ENCODE measurements at regions not wholly inside any gene's neighbourhood (a gene's known extent, or its start where the extent isn't known, plus 50 kb on each side); places are given as distances from the start of the nearest gene placed in this dataset.
"Not testable (repeated sequence)": the region's sequence is repeated elsewhere in the genome, so short reads cannot be mapped to it uniquely, and the experiment has no call there.

DNA sequence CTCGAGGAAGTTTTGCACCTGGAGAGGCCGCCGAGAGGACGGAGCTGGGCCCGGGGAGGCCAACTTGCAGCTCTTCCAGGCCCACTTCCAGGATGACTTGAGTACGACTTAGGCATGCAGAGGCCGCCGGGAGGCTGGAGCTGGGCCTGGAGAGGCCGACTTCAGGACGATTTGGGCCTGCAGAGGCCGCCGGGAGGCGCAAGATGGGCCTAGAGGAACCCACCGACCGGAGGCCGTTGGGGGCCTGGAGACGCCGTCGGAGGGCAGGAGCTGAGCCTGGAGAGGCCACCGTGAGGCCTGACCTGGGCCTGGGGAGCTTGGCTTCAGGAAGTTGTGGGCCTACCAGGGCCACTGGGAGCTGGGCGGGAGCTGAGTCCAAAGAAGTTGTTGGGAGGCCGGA lies 250.5 kb upstream of the NUPR2 start:
- H3K27ac Mint-ChIP-seq; H3K36me3 Mint-ChIP-seq; DNase-seq (ENCODE audit: low spot score in 2 of 2, unreplicated experiment in 2 of 2); H3K27me3 Mint-ChIP-seq (ENCODE audit: low read depth); H3K4me3 Mint-ChIP-seq; H3K9me3 Mint-ChIP-seq; H3K4me1 Mint-ChIP-seq: not testable (repeated sequence)

DNA sequence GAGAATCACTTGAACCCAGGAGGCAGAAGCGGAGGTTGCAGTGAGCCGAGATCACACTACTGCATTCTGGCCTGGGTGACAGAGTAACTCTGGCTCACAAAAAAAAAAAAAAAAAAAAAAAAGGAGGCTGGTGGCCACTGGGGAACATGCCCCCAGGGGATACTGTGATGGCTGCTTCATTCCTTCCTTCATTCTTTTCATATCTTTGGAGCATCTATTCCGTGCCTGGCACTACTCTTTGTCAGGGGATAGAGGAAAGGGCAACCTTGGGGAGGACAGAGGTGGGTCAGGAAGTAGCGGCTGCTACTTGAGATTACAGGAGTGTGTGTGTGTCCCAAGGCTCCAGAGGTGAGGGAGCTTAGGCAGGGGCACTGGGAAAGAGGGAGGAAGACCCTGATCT lies 236.4 kb upstream of the NUPR2 start:
- not testable (repeated sequence) for H3K4me3 Mint-ChIP-seq; H3K27ac Mint-ChIP-seq; H3K4me1 Mint-ChIP-seq; H3K36me3 Mint-ChIP-seq; DNase-seq (ENCODE audit: low spot score in 2 of 2, unreplicated experiment in 2 of 2); H3K27me3 Mint-ChIP-seq (ENCODE audit: low read depth)
- peaks cover 20% of the 10 kb centered on the region for H3K9me3 Mint-ChIP-seq

DNA sequence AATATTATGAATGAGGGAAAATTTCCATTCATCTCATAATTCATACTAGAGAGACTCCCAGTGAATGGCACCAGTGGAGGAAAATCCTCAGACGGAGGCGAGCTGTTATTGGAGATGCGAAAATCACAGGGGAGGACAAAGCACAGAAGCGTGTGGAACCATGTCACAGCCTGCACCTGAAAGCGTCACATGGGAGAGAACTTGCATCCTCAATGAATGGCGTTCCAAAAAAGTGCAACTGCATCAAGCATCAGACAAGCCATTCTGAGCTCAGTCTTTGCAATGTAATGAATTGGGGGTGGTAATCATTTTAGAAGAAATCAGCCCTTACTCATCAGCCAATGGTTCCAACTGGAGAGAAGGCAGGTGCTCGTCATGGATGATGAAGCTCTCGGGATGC lies 235.0 kb upstream of the NUPR2 start:
- H3K27ac Mint-ChIP-seq; DNase-seq (ENCODE audit: low spot score in 2 of 2, unreplicated experiment in 2 of 2); H3K4me1 Mint-ChIP-seq; H3K4me3 Mint-ChIP-seq; H3K36me3 Mint-ChIP-seq; H3K27me3 Mint-ChIP-seq (ENCODE audit: low read depth): not testable (repeated sequence)
- H3K9me3 Mint-ChIP-seq = peaks cover 22% of the 10 kb centered on the region

DNA sequence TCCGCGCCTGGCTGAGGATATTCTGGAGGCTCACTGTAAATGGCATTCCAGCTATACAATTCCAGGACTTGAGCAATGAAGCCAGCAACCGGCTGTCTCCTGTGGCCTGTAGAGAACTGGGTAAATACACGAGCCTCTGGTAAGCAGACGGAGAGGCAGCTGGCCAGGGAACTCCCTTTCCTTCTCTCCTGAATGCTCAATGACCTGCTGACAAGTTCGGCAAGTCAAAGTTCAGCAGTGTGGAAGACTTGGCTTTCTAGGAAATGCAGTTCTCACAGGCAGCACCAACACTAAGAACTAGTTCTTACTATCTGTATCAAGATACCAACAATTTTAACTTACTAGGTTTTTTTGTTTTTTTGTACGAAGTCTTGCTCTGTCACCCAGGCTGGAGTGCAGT lies 232.1 kb upstream of the NUPR2 start:
- H3K4me3 Mint-ChIP-seq; DNase-seq (ENCODE audit: low spot score in 2 of 2, unreplicated experiment in 2 of 2); H3K27ac Mint-ChIP-seq; H3K36me3 Mint-ChIP-seq; H3K4me1 Mint-ChIP-seq; H3K27me3 Mint-ChIP-seq (ENCODE audit: low read depth): not testable (repeated sequence)
- peaks cover 29% of the 10 kb centered on the region for H3K9me3 Mint-ChIP-seq

DNA sequence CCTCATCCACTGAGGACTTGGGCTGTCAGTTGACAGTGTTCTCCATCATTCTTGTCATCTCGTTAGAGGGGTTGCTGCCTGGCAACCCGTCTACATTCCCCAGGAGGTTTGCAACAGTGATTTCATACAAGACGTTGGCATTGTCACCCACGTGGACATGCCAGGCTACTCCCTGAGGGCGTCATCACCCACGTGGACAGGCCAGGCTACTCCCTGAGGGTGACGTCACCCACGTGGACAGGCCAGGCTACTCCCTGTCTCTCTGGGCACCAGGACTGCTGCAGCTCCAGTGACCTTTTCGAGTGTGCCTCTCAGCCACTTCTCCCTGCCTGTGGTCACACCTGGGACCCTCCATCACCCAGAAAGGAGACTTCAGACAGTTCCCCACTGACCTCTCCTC lies 212.1 kb upstream of the NUPR2 start:
- not testable (repeated sequence) for DNase-seq (ENCODE audit: low spot score in 2 of 2, unreplicated experiment in 2 of 2); H3K27me3 Mint-ChIP-seq (ENCODE audit: low read depth); H3K4me3 Mint-ChIP-seq; H3K36me3 Mint-ChIP-seq; H3K4me1 Mint-ChIP-seq; H3K27ac Mint-ChIP-seq
- peaks cover 31% of the 10 kb centered on the region for H3K9me3 Mint-ChIP-seq

DNA sequence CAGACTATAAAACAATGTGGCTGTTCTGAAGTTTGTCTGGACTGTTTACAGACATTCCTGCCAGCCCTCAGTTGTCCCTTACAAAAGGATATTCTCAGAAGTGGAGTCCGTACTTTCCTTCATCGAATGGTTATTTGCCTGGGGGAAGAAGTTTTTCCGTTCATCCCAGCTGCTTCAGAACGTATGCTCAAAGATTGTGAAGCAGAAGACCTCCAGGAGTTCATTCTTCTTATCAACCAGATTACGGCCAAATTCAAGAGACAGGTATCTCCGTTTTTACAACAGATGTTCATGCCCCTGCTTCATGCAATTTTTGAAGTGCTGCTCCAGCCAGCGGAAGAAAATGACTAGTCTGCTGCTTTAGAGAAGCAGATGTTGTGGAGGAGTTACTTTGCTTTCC lies 174.3 kb upstream of the NUPR2 start:
- no peak for DNase-seq (ENCODE audit: low spot score in 2 of 2, unreplicated experiment in 2 of 2)
- TF ChIP-seq, protein P1, sequence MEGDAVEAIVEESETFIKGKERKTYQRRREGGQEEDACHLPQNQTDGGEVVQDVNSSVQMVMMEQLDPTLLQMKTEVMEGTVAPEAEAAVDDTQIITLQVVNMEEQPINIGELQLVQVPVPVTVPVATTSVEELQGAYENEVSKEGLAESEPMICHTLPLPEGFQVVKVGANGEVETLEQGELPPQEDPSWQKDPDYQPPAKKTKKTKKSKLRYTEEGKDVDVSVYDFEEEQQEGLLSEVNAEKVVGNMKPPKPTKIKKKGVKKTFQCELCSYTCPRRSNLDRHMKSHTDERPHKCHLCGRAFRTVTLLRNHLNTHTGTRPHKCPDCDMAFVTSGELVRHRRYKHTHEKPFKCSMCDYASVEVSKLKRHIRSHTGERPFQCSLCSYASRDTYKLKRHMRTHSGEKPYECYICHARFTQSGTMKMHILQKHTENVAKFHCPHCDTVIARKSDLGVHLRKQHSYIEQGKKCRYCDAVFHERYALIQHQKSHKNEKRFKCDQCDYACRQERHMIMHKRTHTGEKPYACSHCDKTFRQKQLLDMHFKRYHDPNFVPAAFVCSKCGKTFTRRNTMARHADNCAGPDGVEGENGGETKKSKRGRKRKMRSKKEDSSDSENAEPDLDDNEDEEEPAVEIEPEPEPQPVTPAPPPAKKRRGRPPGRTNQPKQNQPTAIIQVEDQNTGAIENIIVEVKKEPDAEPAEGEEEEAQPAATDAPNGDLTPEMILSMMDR (IDR thresholded peaks at IDR 0.05; ENCODE audit: unreplicated experiment) = no peak
- Mint-ChIP-seq H3K4me1 (no peaks in the 10 kb centered on the region), H3K27me3 (ENCODE audit: low read depth) (no peaks in the 10 kb centered on the region), H3K27ac (no peak overlapping the region), H3K36me3 (peaks cover 6% of the 10 kb centered on the region), H3K9me3 (peaks cover 57% of the 10 kb centered on the region), H3K4me3 (no peak overlapping the region)

DNA sequence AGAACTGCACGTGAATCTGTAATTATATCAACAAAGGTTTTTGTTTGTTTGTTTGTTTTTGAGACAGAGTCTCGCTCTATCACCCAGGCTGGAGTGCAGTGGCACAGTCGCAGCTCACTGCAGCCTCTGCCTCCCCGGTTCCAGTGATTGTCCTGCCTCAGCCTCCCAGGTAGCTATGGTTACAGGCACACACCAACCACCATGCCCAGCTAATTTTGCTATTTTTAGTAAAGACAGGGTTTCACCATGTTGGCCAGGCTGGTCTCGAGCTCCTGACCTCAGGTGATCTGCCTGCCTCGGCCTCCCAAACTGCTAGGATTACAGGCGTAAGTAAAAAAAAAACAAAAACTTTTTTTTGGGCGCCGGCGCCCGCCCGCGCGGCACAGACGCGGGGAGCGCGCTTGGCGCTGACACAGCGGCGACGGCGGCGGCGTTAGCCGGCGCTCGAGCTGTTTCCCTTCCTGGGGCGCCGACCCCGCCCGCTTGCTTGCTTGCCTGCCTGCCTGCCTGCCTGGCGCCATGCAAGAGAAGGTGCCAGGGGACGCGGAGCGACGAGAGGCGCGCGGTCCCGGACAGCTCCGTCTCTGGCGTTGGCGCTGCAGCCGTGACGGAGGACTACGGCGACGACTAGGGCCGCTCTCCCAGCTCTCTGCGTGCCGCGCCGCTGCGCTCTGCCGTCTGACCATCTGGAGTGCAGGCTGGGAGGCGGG lies 171.4 kb upstream of the NUPR2 start:
- TF ChIP-seq, protein P1 (IDR thresholded peaks at IDR 0.05; ENCODE audit: unreplicated experiment) = no peak
- H3K36me3 Mint-ChIP-seq = peaks cover 11% of the 10 kb centered on the region
- H3K9me3 Mint-ChIP-seq = peaks cover 66% of the 10 kb centered on the region

DNA sequence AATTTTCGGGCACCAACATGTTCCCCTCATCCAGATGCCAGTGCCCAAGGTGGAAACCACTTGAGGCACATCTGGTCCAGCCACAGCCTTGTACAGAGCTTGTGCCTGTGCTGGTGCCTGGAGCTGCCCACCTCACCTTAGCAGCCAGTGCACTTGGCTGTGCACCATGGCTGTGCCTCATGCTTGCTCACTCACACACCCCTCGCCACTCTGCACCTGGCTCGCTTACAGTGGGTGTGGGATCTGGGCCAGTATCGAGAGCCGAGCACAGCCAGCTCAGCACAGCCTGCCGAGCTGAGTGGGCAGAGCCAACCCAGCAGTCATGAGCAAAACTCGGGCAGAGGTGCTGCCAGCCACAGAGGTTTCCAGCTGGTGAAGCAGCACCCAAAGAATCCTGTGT lies 139.9 kb upstream of the NUPR2 start:
- DNase-seq (ENCODE audit: low spot score in 2 of 2, unreplicated experiment in 2 of 2) = no peak
- Mint-ChIP-seq H3K27ac (no peak overlapping the region), H3K27me3 (ENCODE audit: low read depth) (no peaks in the 10 kb centered on the region), H3K36me3 (peaks cover 6% of the 10 kb centered on the region), H3K9me3 (peaks cover 68% of the 10 kb centered on the region), H3K4me1 (no peaks in the 10 kb centered on the region), H3K4me3 (no peak overlapping the region)
- TF ChIP-seq, protein P1 (IDR thresholded peaks at IDR 0.05; ENCODE audit: unreplicated experiment) = no peak

More for the DNA sequence above, 171.4 kb upstream of the NUPR2 start:
- no peak overlapping the region for H3K4me3 Mint-ChIP-seq
- no peaks in the 10 kb centered on the region for H3K27me3 Mint-ChIP-seq (ENCODE audit: low read depth)
- no peak for DNase-seq (ENCODE audit: low spot score in 2 of 2, unreplicated experiment in 2 of 2)
- no peaks in the 10 kb centered on the region for H3K4me1 Mint-ChIP-seq
- H3K27ac Mint-ChIP-seq = no peak overlapping the region
